KOPT-K1 (cell line): ENCODE measurements at regions not wholly inside any gene's neighbourhood (a gene's known extent, or its start where the extent isn't known, plus 50 kb on each side); places are given as distances from the start of the nearest gene placed in this dataset.
A peak's percentile ranks its signal among the peaks of the same experiment; 100 is the strongest.

Experiments
- H3K27ac ChIP-seq: fragments of 200-600 bp; sonication (generic); 2 replicates; pipeline ENCODE4 v1.5.1; 2016; ENCODE audit warnings: antibody characterized with exemption, mild to moderate bottlenecking, low read depth, low read length; ENCODE audit not compliant: poor library complexity, severe bottlenecking
- H3K36me3 ChIP-seq: fragments of 200-600 bp; sonication (generic); 2 replicates; pipeline ENCODE4 v1.5.1; 2017; ENCODE audit warnings: antibody characterized with exemption, mild to moderate bottlenecking, low read length, moderate library complexity; ENCODE audit not compliant: insufficient read depth
- H3K9me3 ChIP-seq: fragments of 200-600 bp; sonication (generic); 2 replicates; pipeline ENCODE4 v1.5.1; 2017; ENCODE audit warnings: antibody characterized with exemption, low read length, mild to moderate bottlenecking; ENCODE audit not compliant: insufficient read depth, poor library complexity, severe bottlenecking

- Histone ChIP-seq H3K27ac (no peak overlapping the region), H3K9me3 (no peaks in the 10 kb centered on the region), H3K36me3 (no peaks in the 10 kb centered on the region)
Observed at GRCh38 chr4:144507311-144508101, 138.4 kb upstream of the HHIP start.

GRCh38 chr4:144509088-144510015, 136.6 kb upstream of the HHIP start:
- no peaks in the 10 kb centered on the region for H3K9me3 ChIP-seq
- no peak overlapping the region for H3K27ac ChIP-seq
- H3K36me3 ChIP-seq = no peaks in the 10 kb centered on the region

GRCh38 chr4:144514736-144515135, 131.2 kb upstream of the HHIP start:
- Histone ChIP-seq H3K9me3 (no peaks in the 10 kb centered on the region), H3K27ac (no peak overlapping the region), H3K36me3 (no peaks in the 10 kb centered on the region)

- no peak overlapping the region for H3K27ac ChIP-seq
- no peaks in the 10 kb centered on the region for H3K36me3 ChIP-seq
- no peaks in the 10 kb centered on the region for H3K9me3 ChIP-seq
Observed at GRCh38 chr4:144518181-144518895, 127.6 kb upstream of the HHIP start.

- Histone ChIP-seq H3K9me3 (no peaks in the 10 kb centered on the region), H3K27ac (no peak overlapping the region), H3K36me3 (no peaks in the 10 kb centered on the region)
Observed at GRCh38 chr4:144531841-144532240, 114.1 kb upstream of the HHIP start.

GRCh38 chr4:144547678-144548298, 98.2 kb upstream of the HHIP start:
- H3K27ac ChIP-seq = no peak overlapping the region
- no peaks in the 10 kb centered on the region for H3K36me3 ChIP-seq
- H3K9me3 ChIP-seq = peaks cover 10% of the 10 kb centered on the region

- Histone ChIP-seq H3K27ac (peak overlapping the region; percentile 44), H3K9me3 (no peaks in the 10 kb centered on the region), H3K36me3 (no peaks in the 10 kb centered on the region)
Observed at GRCh38 chr4:144556636-144557035, 89.3 kb upstream of the HHIP start.

GRCh38 chr4:144557404-144557803, 88.6 kb upstream of the HHIP start:
- Histone ChIP-seq H3K27ac (peak overlapping the region; percentile 44), H3K36me3 (no peaks in the 10 kb centered on the region), H3K9me3 (no peaks in the 10 kb centered on the region)

GRCh38 chr4:144562019-144562705, 83.8 kb upstream of the HHIP start:
- Histone ChIP-seq H3K27ac (no peak overlapping the region), H3K36me3 (no peaks in the 10 kb centered on the region)

GRCh38 chr4:144564358-144564757, 81.6 kb upstream of the HHIP start:
- Histone ChIP-seq H3K9me3 (no peaks in the 10 kb centered on the region), H3K27ac (no peak overlapping the region), H3K36me3 (no peaks in the 10 kb centered on the region)

More at GRCh38 chr4:144562019-144562705, 83.8 kb upstream of the HHIP start:
- no peaks in the 10 kb centered on the region for H3K9me3 ChIP-seq

- Histone ChIP-seq H3K9me3 (no peaks in the 10 kb centered on the region), H3K27ac (no peak overlapping the region), H3K36me3 (no peaks in the 10 kb centered on the region)
Observed at GRCh38 chr4:144565527-144566195, 80.3 kb upstream of the HHIP start.

GRCh38 chr4:144572660-144573059, 73.3 kb upstream of the HHIP start:
- no peak overlapping the region for H3K27ac ChIP-seq
- H3K36me3 ChIP-seq = no peaks in the 10 kb centered on the region
- no peaks in the 10 kb centered on the region for H3K9me3 ChIP-seq

- Histone ChIP-seq H3K36me3 (no peaks in the 10 kb centered on the region), H3K27ac (peak overlapping the region; percentile 2), H3K9me3 (no peaks in the 10 kb centered on the region)
Observed at GRCh38 chr4:144574000-144574399, 72.0 kb upstream of the HHIP start.

GRCh38 chr4:144574509-144574908, 71.4 kb upstream of the HHIP start:
- H3K27ac ChIP-seq = peak overlapping the region; percentile 2
- no peaks in the 10 kb centered on the region for H3K36me3 ChIP-seq
- H3K9me3 ChIP-seq = no peaks in the 10 kb centered on the region
